Amniotic stem cell (primary cell): ENCODE measurements at regions not wholly inside any gene's neighbourhood (a gene's known extent, or its start where the extent isn't known, plus 50 kb on each side); places are given as distances from the start of the nearest gene placed in this dataset.

Experiments used
- DNase-seq: peaks from one replicate; lab custom pipeline; 2025; lab: John Stamatoyannopoulos, UW

DNA sequence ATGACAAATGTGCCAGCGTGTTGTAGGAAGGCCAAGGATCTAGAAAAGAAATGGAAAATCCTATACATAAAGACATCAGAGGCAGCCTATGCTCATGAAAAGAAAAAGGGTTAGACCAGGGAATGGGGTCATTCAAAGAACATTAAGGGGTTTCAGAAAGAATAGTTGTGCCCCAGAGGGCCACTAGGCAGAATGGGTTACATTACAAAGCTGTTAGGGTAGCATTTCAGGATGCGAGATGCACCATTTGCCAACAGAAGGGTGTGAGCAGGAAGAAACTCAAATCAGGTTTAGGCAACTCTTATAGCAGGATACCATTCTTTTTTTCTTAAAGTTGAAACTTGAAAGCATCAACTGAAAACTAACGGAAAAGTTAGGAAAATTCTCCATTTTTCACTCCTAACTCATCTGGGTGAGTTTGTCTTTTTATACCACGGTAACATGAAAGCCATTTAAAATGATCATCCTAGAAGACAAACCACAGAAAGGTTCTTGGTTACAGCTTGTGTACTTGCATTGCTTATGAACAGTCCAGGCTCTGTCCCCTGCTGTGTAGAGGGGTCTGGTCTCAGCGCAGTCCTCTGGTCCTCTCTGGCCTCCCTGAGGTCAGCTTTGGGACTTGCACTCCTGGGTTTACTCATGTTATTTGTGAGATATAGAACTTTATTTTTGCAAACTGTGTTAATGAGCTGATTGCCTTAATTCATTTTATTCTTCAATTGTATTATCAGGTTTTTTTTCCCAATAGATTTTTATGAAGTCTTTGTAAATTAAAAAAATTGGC is 209.1 kb downstream of the DACT1 start:
- DNase-seq, result no peak

DNA sequence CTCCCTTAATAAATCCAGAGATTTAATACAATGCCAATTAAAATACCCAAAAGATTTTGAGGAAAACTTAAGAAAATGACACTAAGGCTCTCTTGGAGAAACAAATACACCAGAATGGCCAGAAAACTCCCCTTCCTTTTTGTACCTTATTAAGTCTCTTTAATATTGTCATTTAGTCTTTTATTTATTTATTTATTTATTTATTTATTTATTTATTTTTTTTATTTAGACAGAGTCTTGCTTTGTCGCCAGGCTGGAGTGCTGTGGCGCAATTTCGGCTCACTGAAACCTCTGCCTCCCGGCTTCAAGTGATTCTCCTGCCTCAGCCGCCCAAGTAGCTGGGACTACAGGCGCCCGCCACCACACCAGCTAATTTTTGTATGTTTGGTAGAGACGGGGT is 210.6 kb downstream of the DACT1 start:
- no peak for DNase-seq

DNA sequence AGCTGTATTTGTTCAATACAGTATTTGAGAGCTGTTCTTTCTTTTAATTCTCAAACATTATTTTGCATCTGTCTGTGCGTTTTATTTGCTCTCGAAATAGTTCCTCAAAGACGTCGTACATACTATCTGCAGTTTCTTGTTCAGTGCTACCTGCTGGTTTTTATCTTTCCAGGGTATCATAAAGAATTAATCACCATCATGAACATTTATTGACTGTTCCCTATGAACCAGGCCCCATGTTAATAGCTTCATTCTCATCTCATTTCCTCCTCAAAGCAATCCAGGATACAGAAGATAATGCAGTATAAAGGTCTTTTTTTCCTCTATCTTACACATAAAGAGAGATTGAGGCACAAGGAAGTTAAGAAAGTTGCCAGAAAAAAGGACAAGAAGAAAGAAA is 211.8 kb downstream of the DACT1 start:
- no peak for DNase-seq

DNA sequence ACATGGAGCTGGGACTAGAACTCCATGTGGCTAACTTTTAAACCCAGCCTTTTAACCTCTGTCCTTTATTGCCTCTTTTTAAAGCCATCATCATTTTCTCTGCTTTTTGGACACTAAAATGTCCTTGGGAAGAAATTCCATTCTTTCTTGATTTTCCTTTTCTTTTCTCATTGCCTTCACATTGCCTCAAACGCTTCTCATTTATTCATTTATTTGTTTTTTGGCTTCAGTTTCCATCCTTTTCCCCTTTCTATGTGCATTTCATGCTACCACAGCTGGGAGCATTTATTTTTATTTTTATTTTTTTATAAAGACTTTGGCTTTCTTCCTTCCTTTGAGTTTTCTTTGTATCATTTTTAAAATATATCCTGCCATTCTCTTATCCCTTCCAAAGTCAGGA is 212.2 kb downstream of the DACT1 start:
- DNase-seq, result no peak

DNA sequence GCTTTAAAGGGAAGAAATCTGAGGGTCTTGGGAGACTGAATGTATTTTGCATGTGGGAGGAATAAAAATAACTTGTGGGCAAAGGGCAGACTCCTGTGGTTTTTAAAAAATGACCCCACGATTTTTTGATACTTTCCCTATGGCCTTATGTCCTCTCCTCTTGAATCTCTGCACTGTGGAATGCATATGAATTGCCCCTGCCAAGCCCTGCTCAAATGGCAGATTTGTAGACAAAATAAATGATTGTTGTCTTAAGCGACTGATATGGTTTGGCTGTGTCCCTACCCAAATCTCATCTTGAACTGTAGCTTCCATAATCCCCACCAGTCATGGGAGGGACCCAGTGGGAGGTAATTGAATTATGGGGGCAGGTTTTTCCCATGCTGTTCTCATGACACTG is 223.8 kb downstream of the DACT1 start:
- DNase-seq, result no peak

DNA sequence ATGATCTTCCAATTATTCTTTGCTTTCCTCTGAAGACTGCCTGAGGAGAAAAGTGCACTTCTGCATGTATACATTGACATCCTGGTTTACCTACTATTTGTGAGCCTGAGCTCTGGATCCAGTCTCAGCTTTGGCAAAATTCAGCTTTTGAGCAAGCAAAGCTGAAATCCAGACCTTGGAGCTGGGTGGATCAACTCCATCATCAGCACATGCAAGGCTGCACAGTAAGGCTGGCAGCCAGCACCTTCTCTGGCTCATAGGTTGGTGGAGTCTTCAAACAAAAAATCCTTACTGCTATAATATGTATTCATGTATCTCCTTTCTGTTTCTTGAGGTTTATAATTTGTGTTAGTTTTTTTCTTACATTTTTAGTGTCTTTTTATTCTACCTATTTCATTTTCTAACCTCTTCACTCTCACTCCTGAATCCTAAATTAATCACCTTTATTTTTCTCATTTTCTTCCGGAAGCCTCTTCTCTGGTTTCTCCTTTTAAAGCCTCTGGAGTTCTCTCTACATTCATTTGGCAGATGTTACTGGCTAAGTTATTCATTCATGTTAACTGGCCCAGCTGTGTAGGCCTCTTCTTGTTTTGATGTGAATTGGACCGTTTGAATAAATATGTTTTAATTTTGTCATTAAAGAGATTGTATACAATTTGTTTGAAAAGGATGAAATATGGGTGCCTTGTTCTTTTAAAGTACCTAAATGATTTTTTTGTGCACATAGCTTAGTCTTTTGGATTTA is 224.8 kb downstream of the DACT1 start:
- DNase-seq, result no peak

DNA sequence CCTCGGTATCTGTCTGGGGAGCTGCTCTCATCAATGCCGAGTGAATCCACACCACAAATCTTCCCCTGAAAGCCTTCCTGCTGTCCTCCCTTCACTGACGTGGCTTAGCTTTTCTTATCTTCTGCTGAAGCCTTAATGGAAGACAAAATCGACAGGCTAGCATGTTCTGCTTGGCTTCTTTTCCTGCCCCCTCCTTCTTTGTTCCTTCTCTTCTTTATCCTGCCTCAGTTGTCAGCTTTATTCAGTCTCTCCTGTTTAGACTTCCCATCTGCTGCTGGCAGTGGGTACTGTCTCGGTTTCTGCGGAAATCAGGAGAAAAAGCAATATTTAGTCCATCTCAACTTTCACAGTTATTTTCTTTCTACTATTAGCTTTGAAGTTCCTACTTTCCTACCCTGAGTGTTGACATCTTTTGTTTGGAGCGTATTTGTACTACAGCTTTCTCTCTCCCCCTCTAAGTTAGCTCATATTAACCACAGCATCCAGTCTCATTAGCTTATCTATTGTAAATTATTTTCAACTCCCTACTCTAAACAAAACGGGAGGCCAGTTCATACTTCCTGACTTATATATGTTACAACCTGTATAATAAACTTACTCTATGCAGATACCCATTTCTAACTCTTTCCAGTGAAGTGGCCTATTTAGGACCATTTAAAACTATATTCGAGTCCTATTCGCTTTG is 226.0 kb downstream of the DACT1 start:
- DNase-seq, result no peak

DNA sequence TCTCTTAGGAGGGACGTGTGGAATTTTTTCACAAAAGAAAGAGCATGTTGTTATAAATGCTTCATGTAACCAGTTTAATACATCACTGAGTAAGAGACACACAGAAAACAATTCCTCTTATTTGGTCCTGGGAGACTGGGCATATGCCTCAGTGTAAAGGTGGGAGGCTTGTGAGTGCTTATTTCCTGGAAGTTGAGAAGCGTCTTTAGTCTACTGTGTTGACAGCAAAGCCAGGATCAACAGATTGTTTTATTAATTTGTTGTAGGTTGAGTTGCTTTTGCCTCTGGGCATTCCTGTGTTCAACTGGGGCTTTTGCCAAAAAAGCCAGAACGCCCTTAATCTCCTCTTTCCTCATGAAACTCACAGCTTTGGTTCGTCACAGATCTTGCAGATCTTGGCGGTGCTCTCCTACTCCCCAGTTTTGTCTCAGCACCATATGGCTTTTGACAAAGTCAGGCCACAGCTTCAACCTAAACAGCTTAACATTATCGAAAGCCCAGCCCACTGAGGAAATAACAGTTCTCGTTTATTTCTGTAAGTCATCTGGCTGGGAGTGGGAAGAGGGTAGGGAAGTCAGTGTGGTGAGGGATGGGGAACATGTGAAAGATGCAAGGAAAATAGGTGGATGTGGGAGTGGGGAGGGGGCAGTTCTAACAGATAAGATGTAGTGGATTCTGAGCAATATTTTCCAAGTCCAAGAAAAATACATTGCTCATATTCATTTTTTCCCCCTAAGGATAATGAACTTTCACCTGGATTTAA is 227.2 kb downstream of the DACT1 start:
- peak; percentile 48 for DNase-seq

DNA sequence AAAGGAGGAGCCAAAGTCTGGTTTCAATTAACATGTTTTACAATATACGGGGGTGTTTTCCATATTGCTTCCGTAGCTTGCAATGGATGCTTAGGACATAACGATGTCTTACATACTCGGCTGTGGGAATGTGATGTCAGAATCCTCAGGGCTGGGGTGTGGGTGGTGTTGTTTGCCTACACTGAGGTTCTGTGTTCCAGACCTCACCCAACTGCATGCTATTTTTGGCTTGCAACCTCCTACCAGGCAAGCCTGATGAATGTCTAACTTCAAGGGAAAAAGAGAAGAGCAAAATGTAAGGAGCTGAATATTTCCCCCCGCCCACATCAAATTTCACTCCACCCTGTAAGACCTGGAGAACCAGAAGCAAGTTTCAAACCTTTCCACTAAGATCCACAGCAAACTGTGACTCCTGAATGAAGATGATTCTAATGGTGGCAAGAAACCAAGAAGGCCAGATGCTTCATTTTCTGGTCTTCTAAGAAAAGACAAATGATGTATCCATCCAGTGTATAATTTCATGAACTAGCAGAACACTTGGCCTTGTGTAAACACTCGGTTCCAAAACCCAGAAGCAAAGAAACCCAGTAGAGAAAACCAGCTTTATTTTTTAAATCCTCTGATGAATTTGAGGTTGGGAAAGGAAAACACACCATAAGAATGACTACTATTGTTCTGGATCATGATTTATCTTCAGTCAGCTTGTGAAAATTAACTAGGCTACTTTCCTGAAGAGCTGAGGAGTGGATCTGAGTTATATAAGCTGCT is 227.9 kb downstream of the DACT1 start:
- peak; percentile 17 for DNase-seq

DNA sequence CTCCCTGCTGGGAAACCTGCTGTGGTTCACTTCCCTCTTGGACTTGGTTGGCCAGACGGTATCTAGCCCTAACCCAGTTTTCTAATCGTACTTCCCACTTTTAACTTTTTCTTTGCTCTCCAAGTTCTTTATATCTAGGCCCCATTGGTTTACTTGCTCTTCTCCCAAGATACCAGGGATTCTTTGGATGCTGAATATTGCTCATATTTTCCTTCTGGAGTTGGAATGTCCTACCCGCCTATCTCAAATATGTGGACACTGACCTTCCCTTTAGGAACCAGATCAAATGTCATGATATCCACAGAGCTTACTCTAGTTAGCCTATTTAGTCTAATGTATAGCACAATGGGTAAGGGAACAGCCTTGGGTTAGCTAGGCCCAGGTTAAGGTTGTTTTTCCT is 228.6 kb downstream of the DACT1 start:
- no peak for DNase-seq

DNA sequence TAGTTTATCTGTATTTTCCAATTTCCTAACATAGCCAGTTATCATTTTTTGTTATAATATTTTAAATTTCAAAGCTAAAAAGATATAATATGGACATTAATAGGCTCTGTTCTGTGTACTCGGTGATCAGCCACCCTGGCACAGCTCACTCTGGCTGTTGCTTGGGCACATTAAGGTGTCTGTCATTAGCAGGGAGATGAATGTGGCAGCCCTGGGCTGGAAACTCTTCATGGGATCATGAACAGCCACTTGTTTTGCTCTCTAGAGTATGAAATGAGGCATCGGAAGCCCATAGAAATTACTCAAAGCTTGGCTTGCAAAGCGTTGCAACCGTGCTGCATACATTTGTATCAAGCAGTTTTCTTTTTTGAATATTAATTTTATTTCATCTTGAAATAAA is 233.2 kb downstream of the DACT1 start:
- DNase-seq, result no peak

DNA sequence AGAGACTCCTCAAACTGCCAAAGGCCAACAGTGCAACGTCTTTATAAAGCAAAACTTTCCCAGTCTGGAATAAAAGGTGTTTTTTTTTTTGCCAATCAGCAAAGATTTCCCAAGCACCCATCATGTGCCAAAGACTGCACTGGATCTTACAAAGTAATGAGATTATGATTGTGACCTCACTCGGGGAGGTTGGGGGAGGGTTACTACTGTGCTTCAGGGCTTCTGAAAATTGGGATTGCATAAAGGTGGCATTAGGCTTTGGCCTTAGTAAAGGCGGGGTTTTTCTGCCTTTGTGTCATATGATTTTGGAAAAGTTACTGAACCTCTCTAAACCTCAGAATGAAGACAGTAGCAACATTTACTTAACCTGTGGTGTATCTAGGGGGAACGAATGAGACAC is 233.8 kb downstream of the DACT1 start:
- DNase-seq, result no peak

DNA sequence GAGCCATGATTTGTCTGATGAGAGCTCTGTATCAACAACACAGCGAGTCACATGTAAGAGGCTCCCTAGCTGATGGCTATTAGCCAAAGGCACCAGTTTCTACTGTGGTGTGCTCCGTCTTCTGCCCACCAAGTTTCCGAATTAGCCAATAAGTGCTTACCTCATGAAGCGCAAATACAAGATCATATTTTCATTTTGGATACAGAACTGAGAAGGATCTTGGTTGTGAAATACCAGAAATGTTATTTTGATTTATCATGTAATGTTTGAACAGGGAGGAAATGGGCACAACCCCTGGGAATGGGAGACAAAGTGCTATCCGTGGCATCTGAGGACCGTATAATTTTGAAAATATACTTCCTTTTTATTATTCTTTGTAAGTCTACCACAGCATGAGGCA is 234.3 kb downstream of the DACT1 start:
- DNase-seq, result no peak

DNA sequence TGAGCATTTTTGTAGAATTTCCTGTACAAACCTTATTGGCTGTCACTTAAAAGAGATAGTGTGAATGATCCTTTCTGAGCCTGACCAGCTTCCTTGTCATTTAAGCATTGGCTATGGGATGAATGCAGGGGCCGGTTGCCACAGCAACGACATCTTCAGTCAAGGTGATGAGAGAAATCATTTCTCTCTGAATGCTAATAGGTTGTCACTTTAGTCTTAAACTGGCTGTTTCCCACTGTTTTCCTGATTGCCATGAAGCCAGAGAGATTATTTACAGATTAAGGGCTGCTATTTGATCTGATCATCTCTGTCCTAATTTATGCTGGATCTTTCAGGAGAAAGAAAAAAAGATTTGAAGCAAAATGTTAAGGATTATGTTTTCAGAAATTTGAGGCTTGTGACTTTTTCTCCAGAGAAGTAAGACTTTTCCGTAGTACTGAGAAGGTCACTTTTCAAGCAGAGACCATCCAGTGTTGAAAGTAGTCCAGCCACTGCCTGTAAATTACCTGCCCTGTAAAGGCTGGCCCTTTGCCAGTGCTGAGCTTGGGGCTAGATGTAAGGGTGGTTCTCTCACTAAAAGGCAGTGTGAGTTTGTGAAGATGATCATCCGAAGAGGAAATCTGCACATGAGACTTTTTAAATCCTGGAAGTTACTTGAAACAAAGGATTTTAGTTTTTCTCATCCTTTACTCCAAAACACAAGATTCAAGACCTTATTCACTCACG is 235.6 kb downstream of the DACT1 start:
- DNase-seq, result no peak

DNA sequence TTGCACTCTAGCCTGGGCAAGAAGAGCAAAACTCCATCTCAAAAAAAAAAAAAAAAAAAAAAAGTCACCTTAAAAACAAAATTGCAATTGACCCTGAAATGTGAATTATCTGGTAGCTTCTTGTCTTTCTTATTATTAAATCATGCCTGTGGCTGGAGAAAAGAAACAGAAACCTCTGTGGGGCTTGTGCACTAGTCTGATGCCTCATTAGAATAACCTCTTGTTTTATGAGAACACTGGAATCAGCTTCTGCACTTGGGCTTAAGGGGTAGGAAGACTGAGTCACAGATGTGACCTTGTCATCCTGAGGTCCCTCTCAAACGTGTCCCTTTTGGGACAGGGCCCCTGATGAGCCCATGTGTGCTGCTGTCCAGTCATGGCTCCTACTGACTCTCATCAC is 237.9 kb downstream of the DACT1 start:
- DNase-seq, result no peak

DNA sequence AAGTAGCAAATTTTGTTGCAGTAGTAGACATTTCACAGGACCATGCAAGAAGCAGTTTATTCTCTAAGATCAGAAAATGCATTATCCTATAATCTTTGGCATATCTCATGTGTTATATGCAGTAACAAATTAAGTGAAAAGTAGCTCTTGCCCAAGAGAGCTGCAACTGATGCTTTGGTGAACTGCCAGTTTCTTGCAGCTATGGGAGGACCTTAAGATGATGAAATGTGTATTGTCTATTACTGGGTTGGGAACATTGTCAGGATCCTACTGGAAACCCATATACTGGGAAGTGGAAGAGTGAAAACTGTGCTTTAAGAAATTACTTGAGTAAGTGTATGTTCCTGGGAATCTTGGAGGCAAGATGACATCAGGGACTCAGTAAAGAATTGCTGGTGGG is 238.8 kb downstream of the DACT1 start:
- no peak for DNase-seq

DNA sequence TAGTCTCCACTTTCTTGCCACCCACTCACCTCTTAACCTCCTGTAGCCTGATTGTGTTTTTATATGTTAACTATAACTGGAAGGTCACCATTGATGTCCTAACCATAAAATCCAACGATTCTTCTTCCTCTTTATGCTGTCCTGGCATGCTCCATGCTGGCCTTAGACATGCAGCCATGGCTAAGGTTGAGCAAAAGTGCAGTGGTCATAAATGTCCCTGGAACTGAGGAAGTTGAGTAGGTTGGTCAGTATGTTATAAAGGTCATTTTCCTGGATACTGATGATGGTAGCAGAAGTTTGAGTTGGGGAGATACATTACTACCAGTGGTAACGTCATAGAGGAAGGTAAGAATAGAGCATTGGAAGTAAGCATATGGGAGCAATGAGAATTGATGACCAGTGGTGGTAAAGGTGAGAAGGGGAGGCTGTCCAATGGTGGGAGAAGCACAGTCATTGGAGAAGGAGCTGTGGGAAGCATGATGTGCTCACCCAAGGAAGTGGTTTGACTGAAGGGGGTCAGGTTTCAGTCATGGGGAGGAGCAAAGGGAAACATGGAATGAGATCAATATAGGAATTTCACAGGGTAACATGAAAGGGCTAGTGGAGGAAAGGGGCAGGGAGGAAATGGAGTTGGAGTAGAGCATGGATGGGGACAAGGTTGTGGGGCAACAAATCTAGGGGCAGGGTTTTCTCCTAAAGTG is 240.8 kb downstream of the DACT1 start:
- DNase-seq, result no peak

DNA sequence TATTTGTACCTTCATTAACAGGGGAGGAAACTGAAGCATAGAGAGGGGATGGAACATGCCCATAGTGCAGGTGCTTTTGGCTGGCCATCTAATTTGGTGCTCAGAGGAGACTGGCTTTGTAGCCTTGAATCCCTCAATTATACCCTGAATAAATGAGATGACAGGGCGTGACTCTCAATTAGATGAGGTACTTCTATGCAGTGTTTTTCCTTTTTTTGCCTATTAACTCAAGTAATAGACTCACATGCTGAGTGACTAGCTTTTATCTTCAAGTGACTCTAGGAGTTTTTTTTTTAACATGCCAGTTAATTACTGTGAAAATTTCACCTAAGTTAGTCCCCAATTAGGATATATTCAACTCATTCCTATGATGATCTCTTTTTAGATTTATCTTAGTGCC is 243.7 kb downstream of the DACT1 start:
- no peak for DNase-seq

DNA sequence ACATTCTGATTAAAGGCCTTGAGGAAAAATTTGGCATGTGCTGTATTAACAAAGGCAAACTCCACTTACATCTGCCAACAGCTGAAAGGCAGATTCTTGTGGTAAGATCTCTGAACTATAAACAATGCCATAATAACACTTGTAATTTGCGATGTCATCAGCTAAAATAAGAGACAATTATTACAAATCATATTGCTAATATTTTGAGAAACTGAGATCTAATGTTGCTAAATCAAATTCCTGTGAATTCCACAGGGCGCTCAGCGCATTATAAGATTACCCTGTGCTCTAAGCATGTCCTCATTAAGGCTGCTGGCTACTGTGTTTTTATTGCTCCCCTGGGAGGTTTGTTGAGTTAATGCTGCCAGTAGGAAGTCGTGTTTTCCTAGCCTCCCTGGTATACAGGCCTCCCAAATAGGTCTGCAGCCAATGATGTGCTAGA is 244.8 kb downstream of the DACT1 start:
- no peak for DNase-seq

DNA sequence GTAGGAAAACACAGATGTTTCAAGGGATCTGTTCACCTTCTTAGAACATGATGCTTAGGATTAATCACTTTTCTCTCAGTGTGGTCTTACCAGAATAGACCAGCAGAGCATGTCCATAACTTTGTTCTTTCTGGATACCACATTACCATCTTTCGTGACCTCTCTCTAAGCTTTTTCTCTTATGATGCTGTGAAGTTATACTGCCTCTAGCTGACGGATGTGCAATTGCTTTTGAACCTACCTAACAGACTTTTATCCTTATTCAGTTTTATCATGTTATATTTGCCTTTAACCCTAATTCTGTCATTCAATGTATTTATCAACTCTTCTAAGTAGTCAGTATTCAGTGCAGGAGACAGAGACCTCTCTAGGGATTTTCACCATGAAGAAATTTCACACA is 246.7 kb downstream of the DACT1 start:
- no peak for DNase-seq
